H1 (cell line): ENCODE measurements at regions not wholly inside any gene's neighbourhood (a gene's known extent, or its start where the extent isn't known, plus 50 kb on each side); places are given as distances from the start of the nearest gene placed in this dataset.

Experiments used
- CTCF ChIA-PET: fragments of 300-600 bp; sonication (Branson Sonifier 250); formaldehyde crosslinking; loops from one replicate; lab custom pipeline; 2021; ENCODE audit not compliant: partially characterized antibody; lab: Charles Lee
- POLR2A ChIA-PET: fragments of 300-600 bp; sonication (Branson Sonifier 250); formaldehyde crosslinking; loops from one replicate; lab custom pipeline; 2021; ENCODE audit warnings: inconsistent platforms; ENCODE audit not compliant: partially characterized antibody; lab: Charles Lee
- DNase-seq, 2 experiments: peaks; one replicate each; pipeline versions ENCODE4 v3.0.0 to v3.0.0-alpha.2; 2010 to 2022; ENCODE audit warnings: low spot score in 2 of 2, low read depth in 1 of 2, mixed read lengths in 1 of 2
- FAIRE-seq: peaks from 2 replicates; lab custom pipeline; 2011; peaks lifted over from hg19 to GRCh38; lab: Jason Lieb, UNC
- H2AFZ ChIP-seq: 2 replicates; pipeline ENCODE4 v1.8.1; 2012; ENCODE audit warnings: low read length, inconsistent platforms
- H2AK5ac ChIP-seq: 2 replicates; pipeline ENCODE4 v1.6.1; 2013; ENCODE audit warnings: low read depth, low read length
- H2BK120ac ChIP-seq: replicated peaks from 2 replicates; pipeline ENCODE3; 2013; ENCODE audit warnings: low read depth, low read length, inconsistent platforms
- H2BK12ac ChIP-seq: 2 replicates; pipeline ENCODE4 v1.6.1; 2013; ENCODE audit warnings: low read depth, low read length
- H2BK15ac ChIP-seq: 2 replicates; pipeline ENCODE4 v1.6.1; 2013; ENCODE audit warnings: low read length
- H2BK20ac ChIP-seq: 2 replicates; pipeline ENCODE4 v1.6.1; 2013; ENCODE audit warnings: low read length
- H2BK5ac ChIP-seq: 2 replicates; pipeline ENCODE4 v1.6.1; 2013; ENCODE audit warnings: low read depth, low read length
- H3K14ac ChIP-seq: 2 replicates; pipeline ENCODE4 v1.6.1; 2013; ENCODE audit warnings: inconsistent platforms; ENCODE audit not compliant: insufficient read length
- H3K18ac ChIP-seq: 2 replicates; pipeline ENCODE4 v1.6.1; 2013; ENCODE audit warnings: low read length; ENCODE audit errors: extremely low read depth
- H3K23ac ChIP-seq: 2 replicates; pipeline ENCODE4 v1.6.1; 2013; ENCODE audit warnings: inconsistent platforms; ENCODE audit not compliant: insufficient read length
- H3K23me2 ChIP-seq: 2 replicates; pipeline ENCODE4 v1.6.1; 2013; ENCODE audit warnings: low read depth, low read length
- H3K27ac ChIP-seq: 2 replicates; pipeline ENCODE4 v1.6.1; 2011; ENCODE audit warnings: low read depth, low read length, inconsistent platforms
- H3K27me3 ChIP-seq, 4 experiments: replicated peaks in 1 of 4; 1 replicate in 1 of 4; 2 replicates in 3 of 4; pipeline versions ENCODE4 v1.6.1 to v1.8.1; 2011 to 2013; ENCODE audit warnings: low read length in 3 of 4, mild to moderate bottlenecking in 3 of 4, inconsistent platforms in 2 of 4, mixed read lengths in 2 of 4, moderate library complexity in 1 of 4; ENCODE audit not compliant: control insufficient read depth in 3 of 4, insufficient read depth in 3 of 4; ENCODE audit errors: extremely low read depth in 1 of 4
- H3K36me3 ChIP-seq, 4 experiments: 2 replicates each; pipeline versions ENCODE4 v1.6.1 to v1.8.1; 2011 to 2013; ENCODE audit warnings: mild to moderate bottlenecking in 4 of 4, low read length in 3 of 4, moderate library complexity in 2 of 4, control low read depth in 1 of 4, inconsistent platforms in 1 of 4; ENCODE audit not compliant: insufficient read depth in 4 of 4, control insufficient read depth in 2 of 4
- H3K4ac ChIP-seq: replicated peaks from 2 replicates; pipeline ENCODE3; 2013; ENCODE audit warnings: low read length, low read depth, mixed read lengths, inconsistent platforms; ENCODE audit not compliant: insufficient read length
- H3K4me1 ChIP-seq, 4 experiments: replicated peaks in 1 of 4; 1 replicate in 1 of 4; 2 replicates in 3 of 4; pipeline versions ENCODE4 v1.6.1 to v1.8.1; 2011 to 2013; ENCODE audit warnings: low read length in 3 of 4, inconsistent platforms in 2 of 4, mixed read lengths in 1 of 4; ENCODE audit not compliant: insufficient read depth in 4 of 4, control insufficient read depth in 3 of 4
- H3K4me2 ChIP-seq, 2 experiments: 2 replicates each; pipeline versions ENCODE4 v1.6.1 to v1.8.1; 2011 to 2013; ENCODE audit warnings: low read depth in 2 of 2, low read length in 2 of 2, control low read depth in 1 of 2, inconsistent platforms in 1 of 2, mild to moderate bottlenecking in 1 of 2; ENCODE audit not compliant: insufficient read depth in 1 of 2
- H3K4me3 ChIP-seq, 4 experiments: fragments of 200-600, 300-600 bp in 1 of 4; sonication (generic), shearing (Covaris generic), sonication (Bioruptor Twin) in 1 of 4; 2 replicates each; pipeline versions ENCODE4 v1.5.1 to v1.8.1; 2011 to 2016; ENCODE audit warnings: low read length in 4 of 4, low read depth in 3 of 4, control low read depth in 2 of 4, inconsistent platforms in 2 of 4, mild to moderate bottlenecking in 2 of 4, mixed read lengths in 1 of 4, moderate library complexity in 1 of 4; ENCODE audit not compliant: insufficient read depth in 2 of 4; ENCODE audit errors: extremely low read depth in 1 of 4
- H3K56ac ChIP-seq: replicated peaks from 2 replicates; pipeline ENCODE3; 2013; ENCODE audit warnings: low read depth, mild to moderate bottlenecking, mixed read lengths, low read length, inconsistent platforms; ENCODE audit not compliant: insufficient read length
- H3K79me1 ChIP-seq: 2 replicates; pipeline ENCODE4 v1.6.1; 2013; ENCODE audit warnings: low read depth, low read length, control low read depth
- H3K79me2 ChIP-seq, 2 experiments: 2 replicates each; pipeline versions ENCODE4 v1.6.1 to v1.8.1; 2012 to 2013; ENCODE audit warnings: low read length in 2 of 2, mild to moderate bottlenecking in 2 of 2, inconsistent platforms in 1 of 2; ENCODE audit not compliant: insufficient read depth in 2 of 2, control insufficient read depth in 1 of 2
- H3K9ac ChIP-seq, 4 experiments: replicated peaks in 1 of 4; 1 replicate in 1 of 4; 2 replicates in 3 of 4; pipeline versions ENCODE4 v1.6.1 to v1.8.1; 2011 to 2013; ENCODE audit warnings: low read depth in 3 of 4, low read length in 3 of 4, control low read depth in 2 of 4, mild to moderate bottlenecking in 2 of 4, moderate library complexity in 2 of 4, inconsistent platforms in 1 of 4; ENCODE audit errors: extremely low read depth in 1 of 4
- H3K9me3 ChIP-seq, 2 experiments: 2 replicates each; pipeline versions ENCODE4 v1.6.1 to v1.8.1; 2012 to 2013; ENCODE audit warnings: mild to moderate bottlenecking in 2 of 2, moderate library complexity in 2 of 2, control low read depth in 1 of 2, inconsistent platforms in 1 of 2, low read depth in 1 of 2, low read length in 1 of 2, mixed read lengths in 1 of 2; ENCODE audit not compliant: insufficient read depth in 2 of 2
- H4K20me1 ChIP-seq, 2 experiments: replicated peaks in 1 of 2; 2 replicates each; pipeline versions ENCODE3 to v1.8.1; 2011 to 2013; ENCODE audit warnings: inconsistent platforms in 2 of 2, low read length in 2 of 2, mild to moderate bottlenecking in 1 of 2; ENCODE audit not compliant: insufficient read depth in 2 of 2, control insufficient read depth in 1 of 2
- H4K5ac ChIP-seq: 2 replicates; pipeline ENCODE4 v1.6.1; 2013; ENCODE audit warnings: low read length, low read depth, mixed read lengths, inconsistent platforms; ENCODE audit not compliant: insufficient read length
- H4K8ac ChIP-seq: 2 replicates; pipeline ENCODE4 v1.8.0; 2013; ENCODE audit warnings: mild to moderate bottlenecking, moderate library complexity, low read length, inconsistent platforms; ENCODE audit not compliant: insufficient read depth; ENCODE audit errors: extremely low read depth
- H4K91ac ChIP-seq: replicated peaks from 2 replicates; pipeline ENCODE3; 2013; ENCODE audit warnings: low read length, mixed read lengths, inconsistent platforms; ENCODE audit not compliant: insufficient read length
- ASH2L ChIP-seq: fragments of 200-600, 300-600 bp; sonication (generic); IDR thresholded peaks from one replicate; pipeline ENCODE4 v1.7.1; 2017; ENCODE audit warnings: low read length
- GTF2F1 ChIP-seq: IDR thresholded peaks from 2 replicates; pipeline ENCODE4 v1.6.1; 2012; ENCODE audit warnings: low read depth, low read length, improper control_type of control experiment, borderline replicate concordance
- MAFK ChIP-seq: IDR thresholded peaks from 2 replicates; pipeline ENCODE4 v1.6.1; 2012; ENCODE audit warnings: low read depth, mild to moderate bottlenecking, improper control_type of control experiment, low read length
- WGBS, 2 experiments: shearing (Covaris generic) in 1 of 2; methylation state at CpG; one replicate each; pipeline versions ENCODE4 v1.1.6 to v1.1.7; 2013 to 2015; ENCODE audit warnings: low lambda C conversion rate in 2 of 2, mixed read lengths in 2 of 2, inconsistent platforms in 1 of 2, low coverage in 1 of 2, missing lambda C conversion rate in 1 of 2; ENCODE audit not compliant: insufficient replicate concordance in 2 of 2, insufficient coverage in 1 of 2, insufficient read length in 1 of 2; ENCODE audit errors: extremely low coverage in 1 of 2, missing lambda C conversion rate in 1 of 2; 5-methylcytosine and 5-hydroxymethylcytosine counted together

DNA sequence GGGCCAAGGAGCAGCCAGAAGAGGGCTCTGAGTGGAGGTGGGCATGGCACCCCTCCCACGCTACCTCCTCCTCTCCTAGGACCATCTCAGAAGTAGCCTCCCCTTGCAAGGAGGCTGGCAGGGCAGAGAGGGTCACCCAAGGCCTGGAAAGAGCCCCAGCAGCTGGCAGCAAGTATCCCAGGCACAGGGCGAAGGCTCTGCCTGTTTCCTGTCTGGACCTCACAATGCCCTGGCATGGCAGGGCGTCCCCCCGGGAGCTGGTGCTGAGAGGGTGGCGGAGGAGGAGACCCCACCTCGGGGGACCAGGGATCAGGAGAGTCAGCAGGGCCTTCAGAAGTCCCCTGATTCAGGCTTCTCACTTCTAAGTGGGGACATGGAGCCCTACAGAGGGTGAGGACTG is 66.2 kb upstream of the TAF1B start:
- Histone ChIP-seq H3K36me3 (no peaks in the 10 kb centered on the region), H2BK15ac (no peak overlapping the region), H3K56ac (no peak overlapping the region), H3K18ac (no peak overlapping the region), H3K9me3 (no peaks in the 10 kb centered on the region; a peak in 1 of 4 replicates), H3K4me2 (no peak overlapping the region), H4K5ac (no peak overlapping the region), H2BK20ac (no peak overlapping the region), H4K91ac (no peak overlapping the region), H3K79me1 (no peaks in the 10 kb centered on the region), H3K27me3 (no peaks in the 10 kb centered on the region), H3K23ac (no peak overlapping the region), H3K79me2 (no peaks in the 10 kb centered on the region), H3K4ac (no peak overlapping the region), H2AFZ (no peak overlapping the region), H4K20me1 (no peaks in the 10 kb centered on the region), H2BK5ac (no peak overlapping the region), H3K9ac (no peak overlapping the region), H3K14ac (no peak overlapping the region), H3K4me3 (no peak overlapping the region), H2BK12ac (no peak overlapping the region), H2BK120ac (no peak overlapping the region), H3K23me2 (peaks cover 2% of the 10 kb centered on the region; the same call in 1 of the 2 replicates), H2AK5ac (no peak overlapping the region), H3K27ac (no peak overlapping the region), H4K8ac (no peak overlapping the region), H3K4me1 (0 out of 7 replicates have a peak, but pooled peaks cover 0 to 2% (median 0%) of the 10 kb centered on the region in 4 experiments)
- no peak for DNase-seq
- ChIA-PET CTCF (interaction anchor here (0.9 to 7.2 kb wide), 14 partner anchors 8 to 276 kb away, joined by 3 to 47 read pairs (median 4); no protein-coding TSS in a partner anchor), POLR2A (no interaction called here)
- FAIRE-seq = no peak
- TF ChIP-seq MAFK (no peak), GTF2F1 (no peak), ASH2L (no peak)
- 86% methylated on average over 6 of the region's 6 CpGs; no CpG with 5 or more reads in 1 of the 2 experiments for WGBS, 2 experiments
